NCI-H187 treated with DMSO at 0.1 percent for 48 hours (cell line): ENCODE measurements at regions not wholly inside any gene's neighbourhood (a gene's known extent, or its start where the extent isn't known, plus 50 kb on each side); places are given as distances from the start of the nearest gene placed in this dataset.

Experiments used
- DNase-seq: peaks from one replicate; lab custom pipeline; 2025; lab: John Stamatoyannopoulos, UW

GRCh38 chr10:111921821-111922220 lies 261.7 kb downstream of the GPAM start:
- no peak for DNase-seq

DNA sequence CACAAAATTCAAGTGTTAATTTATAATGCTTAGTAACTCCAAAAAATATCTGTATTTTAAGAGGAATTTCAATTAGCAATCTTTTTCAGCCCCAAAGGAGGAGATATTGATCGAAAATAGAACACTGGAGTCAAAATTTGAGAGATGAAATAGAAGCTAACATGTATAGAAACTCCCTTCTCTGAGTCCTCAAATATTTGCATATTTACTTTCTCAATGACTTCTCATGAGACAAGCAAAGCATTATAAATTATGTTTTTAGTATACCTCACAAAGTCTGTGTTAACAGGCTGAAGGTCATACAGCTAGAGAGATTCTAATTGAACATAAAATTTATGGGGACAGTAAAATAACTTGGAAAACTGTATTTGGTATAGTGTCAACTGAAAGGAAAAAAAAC lies 260.5 kb downstream of the GPAM start:
- DNase-seq = no peak

GRCh38 chr10:111926286-111926685 lies 257.3 kb downstream of the GPAM start:
- no peak for DNase-seq

DNA sequence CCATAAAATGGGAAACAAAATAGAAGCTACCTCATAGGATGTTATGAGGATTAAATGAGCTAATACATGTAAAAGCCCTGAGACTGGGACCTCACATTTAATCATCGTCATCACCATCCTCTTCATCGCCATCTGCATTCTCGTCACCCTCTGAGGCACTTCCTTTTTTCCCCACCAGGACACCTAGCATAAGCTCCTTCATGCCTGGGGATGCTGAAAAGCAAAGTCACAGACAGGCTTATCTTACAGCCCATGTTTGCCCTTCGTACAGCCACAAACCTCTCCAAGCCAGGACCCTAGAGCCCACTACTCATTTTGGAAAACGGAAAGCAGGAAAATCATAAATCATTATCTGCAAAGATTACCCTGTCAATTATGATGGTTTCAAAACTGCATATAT lies 249.6 kb downstream of the GPAM start:
- no peak for DNase-seq

DNA sequence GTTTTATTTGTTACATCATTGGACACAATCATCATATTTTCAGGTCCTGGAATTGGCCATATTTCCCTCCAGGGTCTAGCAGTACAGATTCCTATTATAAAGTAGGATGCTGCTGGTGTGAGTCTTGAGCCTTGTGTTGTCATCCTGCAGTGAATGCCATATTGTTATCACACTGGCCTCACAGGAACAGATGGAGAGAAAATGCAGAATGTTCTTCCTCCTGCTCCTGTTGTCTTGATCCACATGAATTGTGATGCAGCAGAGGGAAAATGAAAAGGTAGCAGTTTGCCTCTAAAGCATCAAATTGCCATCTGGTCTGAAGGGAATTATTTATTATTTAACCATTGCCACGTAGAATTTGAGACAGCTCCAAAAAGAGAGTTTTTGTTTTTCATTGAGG lies 248.6 kb downstream of the GPAM start:
- no peak for DNase-seq

DNA sequence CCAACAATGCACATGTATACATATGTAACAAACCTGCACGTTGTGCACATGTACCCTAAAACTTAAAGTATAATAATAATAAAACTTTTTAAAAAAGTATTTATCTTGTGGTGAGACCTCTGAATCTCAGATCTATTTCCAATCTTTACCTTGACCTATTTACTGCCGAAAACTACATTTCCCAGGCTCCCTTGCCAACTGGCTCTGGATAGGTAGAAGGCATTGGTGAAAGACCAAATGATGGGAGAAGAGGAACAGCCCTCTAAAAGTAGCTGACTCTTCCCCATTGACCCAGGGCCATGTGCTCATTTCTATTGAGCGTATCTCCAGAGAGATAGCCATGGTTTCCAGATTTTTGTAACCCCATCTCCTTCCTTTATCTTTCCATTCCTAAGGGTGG lies 247.4 kb downstream of the GPAM start:
- no peak for DNase-seq

DNA sequence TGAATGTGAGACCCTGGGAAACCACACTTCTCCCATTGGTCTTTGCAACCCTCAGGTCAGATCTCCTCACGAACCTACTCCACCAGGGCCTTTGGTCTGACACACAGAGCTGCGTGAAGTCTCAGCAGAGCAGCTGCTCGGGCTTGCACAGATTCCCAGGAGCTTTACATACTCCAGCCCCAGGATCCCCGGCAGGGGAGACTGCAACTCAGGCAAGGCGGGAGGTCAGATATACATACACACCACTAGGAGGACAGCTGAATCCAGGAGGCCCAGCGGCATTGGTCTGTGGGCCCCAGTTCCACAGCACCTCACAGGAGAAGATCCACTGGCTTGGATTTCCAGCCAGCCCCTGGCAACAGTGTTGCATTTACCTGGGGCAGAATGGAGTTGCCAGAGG lies 239.2 kb downstream of the GPAM start:
- no peak for DNase-seq

DNA sequence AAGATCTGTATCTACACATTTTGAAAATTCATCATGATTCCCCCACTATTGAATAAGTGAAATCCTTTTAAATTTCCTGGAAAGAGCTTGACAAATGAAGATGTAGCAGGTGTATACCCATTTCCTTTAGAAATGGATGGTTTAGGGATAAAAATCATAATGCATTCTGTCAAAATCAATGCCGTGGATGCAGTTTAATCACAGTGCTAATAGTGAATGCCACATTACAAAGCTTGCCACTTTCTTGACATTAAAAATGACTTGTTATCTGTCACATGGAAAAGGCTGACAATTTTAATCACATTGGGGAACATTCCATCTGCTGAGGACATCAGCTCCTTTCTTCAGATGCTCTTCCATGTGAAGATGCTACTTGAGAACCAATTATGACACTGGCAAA lies 229.6 kb downstream of the GPAM start:
- no peak for DNase-seq

GRCh38 chr10:111954386-111954785 lies 229.2 kb downstream of the GPAM start:
- DNase-seq = no peak

DNA sequence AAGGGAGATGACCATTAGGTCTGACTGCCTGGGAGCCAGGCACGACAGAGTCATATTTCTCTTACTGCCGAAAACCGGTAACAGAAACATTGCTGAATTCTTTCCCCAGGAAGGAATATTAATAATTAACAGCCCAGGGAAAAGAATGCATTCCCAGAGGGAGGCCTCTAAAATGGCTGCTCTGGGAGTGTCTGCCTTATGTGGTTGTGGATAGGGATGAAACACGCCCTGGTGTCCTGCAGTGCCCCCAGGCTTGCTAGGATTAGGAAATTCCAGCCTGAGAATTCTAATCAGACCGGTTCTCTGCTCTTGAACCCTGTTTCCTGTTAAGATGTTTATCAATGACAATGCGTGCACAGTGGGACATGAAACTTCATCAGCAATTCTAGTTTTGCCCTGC lies 226.7 kb downstream of the GPAM start:
- no peak for DNase-seq

GRCh38 chr10:111962951-111963350 lies 220.6 kb downstream of the GPAM start:
- DNase-seq = no peak

GRCh38 chr10:111967116-111967515 lies 216.4 kb downstream of the GPAM start:
- no peak for DNase-seq

DNA sequence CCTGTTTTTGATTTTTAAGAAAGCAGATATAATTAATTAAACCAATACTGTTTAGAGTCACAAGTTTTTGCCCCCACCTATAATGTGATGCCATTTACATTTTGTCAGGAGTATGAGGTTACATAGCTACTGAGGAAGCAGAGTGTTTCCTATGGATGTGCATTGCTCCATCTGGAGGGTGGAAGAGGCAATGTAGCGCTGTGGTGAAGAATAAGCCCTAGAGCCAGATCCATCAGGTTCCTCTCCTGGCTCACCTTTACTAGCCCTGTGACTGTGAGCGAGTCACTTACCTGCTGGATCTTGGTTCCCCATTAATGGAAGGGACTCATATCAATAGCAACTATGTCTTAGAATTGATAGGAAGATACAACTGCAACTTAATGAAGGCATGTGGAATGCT lies 216.0 kb downstream of the GPAM start:
- DNase-seq = no peak

GRCh38 chr10:111968647-111969046 lies 214.9 kb downstream of the GPAM start:
- DNase-seq = no peak

- no peak for DNase-seq
These were observed 213.5 kb downstream of the GPAM start for GRCh38 chr10:111970111-111970510.

DNA sequence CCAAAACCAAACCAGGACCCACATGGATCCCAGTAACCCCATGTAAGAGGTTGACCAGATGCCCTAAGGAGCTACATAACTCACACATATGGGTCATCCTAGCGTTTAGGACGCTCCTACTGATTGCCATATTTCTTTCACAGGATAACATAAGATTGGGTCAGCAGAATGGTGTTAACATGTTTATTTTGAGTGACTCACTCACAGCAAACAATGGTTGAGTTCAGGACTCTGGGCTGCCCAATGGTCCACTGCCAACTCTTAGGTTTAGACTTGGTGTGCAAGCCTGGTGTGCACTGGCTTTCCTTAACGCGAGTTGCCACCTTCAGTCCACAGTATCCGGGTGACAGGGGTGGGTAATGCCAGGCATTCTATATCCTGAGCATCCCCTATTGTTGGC lies 211.5 kb downstream of the GPAM start:
- DNase-seq = no peak

DNA sequence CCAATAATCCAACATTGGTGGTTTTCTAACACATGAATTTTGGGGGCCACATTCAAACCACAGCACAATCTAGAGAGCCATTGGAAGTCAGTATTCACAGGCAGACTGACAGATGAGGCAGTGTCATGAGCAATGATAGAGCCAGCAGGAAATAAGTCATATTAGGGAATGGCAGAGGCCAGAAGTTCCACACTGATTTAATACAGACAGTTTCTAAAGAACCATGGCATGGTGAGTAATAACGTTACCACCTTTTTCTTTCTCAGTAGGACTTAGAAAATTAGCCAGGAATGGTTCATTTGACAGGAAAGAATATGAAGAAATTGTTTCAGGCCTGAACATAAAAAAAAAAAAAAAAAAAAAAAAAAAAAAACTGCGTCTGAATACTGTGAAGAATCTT lies 210.3 kb downstream of the GPAM start:
- DNase-seq = no peak

GRCh38 chr10:111973826-111974225 lies 209.7 kb downstream of the GPAM start:
- DNase-seq = no peak

- no peak for DNase-seq
These were observed 209.2 kb downstream of the GPAM start for GRCh38 chr10:111974325-111974724.

- DNase-seq = no peak
These were observed 207.0 kb downstream of the GPAM start for GRCh38 chr10:111976557-111976956.

GRCh38 chr10:111984057-111984456 lies 199.5 kb downstream of the GPAM start:
- DNase-seq = no peak

GRCh38 chr10:111986079-111986478 lies 197.5 kb downstream of the GPAM start:
- no peak for DNase-seq

DNA sequence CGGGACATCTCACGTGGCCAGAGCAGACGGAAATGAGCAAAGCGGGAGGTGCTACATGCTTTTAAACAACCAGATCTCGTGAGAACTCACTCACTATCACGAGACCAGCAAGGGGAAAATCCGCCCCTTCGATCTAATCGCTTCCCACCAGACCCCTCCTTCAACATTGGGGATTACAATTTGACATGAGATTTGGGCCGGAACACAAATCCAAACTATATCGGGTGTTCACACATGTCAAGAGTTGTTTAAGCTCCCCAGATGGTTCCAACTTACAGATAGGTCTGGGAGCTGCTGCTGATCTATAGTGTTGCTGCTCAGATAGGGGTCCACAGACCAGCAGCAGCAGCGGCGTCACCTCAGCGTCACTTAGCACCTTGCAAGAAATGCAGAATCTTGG lies 194.9 kb downstream of the GPAM start:
- no peak for DNase-seq

DNA sequence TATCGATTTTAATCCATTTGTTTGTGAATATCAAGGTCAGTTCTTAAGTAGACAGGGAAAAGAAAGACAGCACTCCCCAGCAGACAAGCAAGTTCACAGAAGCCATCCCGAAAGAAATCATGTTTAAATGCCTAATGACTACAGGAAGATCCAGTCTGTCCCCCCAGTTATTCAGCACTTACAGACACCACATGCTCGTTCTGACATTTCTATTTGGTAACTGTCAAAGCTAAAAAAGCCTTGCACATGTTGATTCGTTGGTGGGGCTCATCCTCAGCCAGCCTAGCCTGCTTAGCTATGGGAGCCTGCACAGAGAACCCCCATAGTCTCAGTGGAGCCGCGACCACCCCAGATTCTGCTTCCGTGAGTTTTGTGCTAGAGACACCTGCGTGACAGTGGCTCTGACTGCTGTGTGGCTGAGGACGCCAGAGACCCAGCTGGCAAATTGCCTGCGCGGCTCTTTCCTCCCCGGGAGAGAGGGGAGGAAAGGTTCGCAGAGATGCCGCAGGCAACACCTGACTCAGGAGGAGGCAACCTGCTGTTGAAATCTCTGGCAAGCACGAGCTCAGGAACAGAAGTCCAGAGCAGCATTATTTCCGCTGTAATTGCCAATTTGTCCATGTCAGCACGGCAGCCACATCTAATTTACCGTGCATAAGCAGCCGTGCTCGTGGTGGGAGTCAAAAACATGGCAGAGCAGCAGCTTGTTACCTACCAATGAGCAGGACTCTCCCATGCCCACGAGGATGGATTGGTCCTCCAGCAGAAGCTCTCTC lies 194.2 kb downstream of the GPAM start:
- no peak for DNase-seq
